Body of pancreas (tissue), 4 donors: ENCODE measurements at regions not wholly inside any gene's neighbourhood (a gene's known extent, or its start where the extent isn't known, plus 50 kb on each side); places are given as distances from the start of the nearest gene placed in this dataset.

Experiments
- CTCF ChIP-seq, 7 experiments: fragments of 450-650 bp in 4 of 7; fragments of 200-600 bp in 3 of 7; sonication (generic) in 3 of 7; IDR thresholded peaks; one replicate each; pipeline ENCODE4 v1.5.1; 2016 to 2019; ENCODE audit warnings: antibody characterized with exemption in 7 of 7
- POLR2A ChIP-seq, 3 donors: fragments of 450-650 bp; IDR thresholded peaks; one replicate each; pipeline ENCODE4 v1.6.1; 2016; ENCODE audit warnings: antibody characterized with exemption in 3 of 3, mild to moderate bottlenecking in 2 of 3

- TF ChIP-seq POLR2A (IDR thresholded peaks at IDR 0.05) (no peak), CTCF (IDR thresholded peaks at IDR 0.05) (no peak)
Observed at GRCh38 chr13:112182846-112183531, 116.0 kb downstream of the SOX1 start.
